H1 (cell line): ENCODE measurements at regions not wholly inside any gene's neighbourhood (a gene's known extent, or its start where the extent isn't known, plus 50 kb on each side); places are given as distances from the start of the nearest gene placed in this dataset.

ENCODE experiments used
- CTCF ChIA-PET: fragments of 300-600 bp; sonication (Branson Sonifier 250); formaldehyde crosslinking; loops from one replicate; lab custom pipeline; 2021; ENCODE audit not compliant: partially characterized antibody; lab: Charles Lee
- POLR2A ChIA-PET: fragments of 300-600 bp; sonication (Branson Sonifier 250); formaldehyde crosslinking; loops from one replicate; lab custom pipeline; 2021; ENCODE audit warnings: inconsistent platforms; ENCODE audit not compliant: partially characterized antibody; lab: Charles Lee
- DNase-seq, 2 experiments: peaks; one replicate each; pipeline versions ENCODE4 v3.0.0 to v3.0.0-alpha.2; 2010 to 2022; ENCODE audit warnings: low spot score in 2 of 2, low read depth in 1 of 2, mixed read lengths in 1 of 2
- FAIRE-seq: peaks from 2 replicates; lab custom pipeline; 2011; peaks lifted over from hg19 to GRCh38; lab: Jason Lieb, UNC
- H2AFZ ChIP-seq: 2 replicates; pipeline ENCODE4 v1.8.1; 2012; ENCODE audit warnings: low read length, inconsistent platforms
- H2AK5ac ChIP-seq: 2 replicates; pipeline ENCODE4 v1.6.1; 2013; ENCODE audit warnings: low read depth, low read length
- H2BK120ac ChIP-seq: replicated peaks from 2 replicates; pipeline ENCODE3; 2013; ENCODE audit warnings: low read depth, low read length, inconsistent platforms
- H2BK12ac ChIP-seq: 2 replicates; pipeline ENCODE4 v1.6.1; 2013; ENCODE audit warnings: low read depth, low read length
- H2BK15ac ChIP-seq: 2 replicates; pipeline ENCODE4 v1.6.1; 2013; ENCODE audit warnings: low read length
- H2BK20ac ChIP-seq: 2 replicates; pipeline ENCODE4 v1.6.1; 2013; ENCODE audit warnings: low read length
- H2BK5ac ChIP-seq: 2 replicates; pipeline ENCODE4 v1.6.1; 2013; ENCODE audit warnings: low read depth, low read length
- H3K14ac ChIP-seq: 2 replicates; pipeline ENCODE4 v1.6.1; 2013; ENCODE audit warnings: inconsistent platforms; ENCODE audit not compliant: insufficient read length
- H3K18ac ChIP-seq: 2 replicates; pipeline ENCODE4 v1.6.1; 2013; ENCODE audit warnings: low read length; ENCODE audit errors: extremely low read depth
- H3K23ac ChIP-seq: 2 replicates; pipeline ENCODE4 v1.6.1; 2013; ENCODE audit warnings: inconsistent platforms; ENCODE audit not compliant: insufficient read length
- H3K23me2 ChIP-seq: 2 replicates; pipeline ENCODE4 v1.6.1; 2013; ENCODE audit warnings: low read depth, low read length
- H3K27ac ChIP-seq: 2 replicates; pipeline ENCODE4 v1.6.1; 2011; ENCODE audit warnings: low read depth, low read length, inconsistent platforms
- H3K27me3 ChIP-seq, 4 experiments: replicated peaks in 1 of 4; 1 replicate in 1 of 4; 2 replicates in 3 of 4; pipeline versions ENCODE4 v1.6.1 to v1.8.1; 2011 to 2013; ENCODE audit warnings: low read length in 3 of 4, mild to moderate bottlenecking in 3 of 4, inconsistent platforms in 2 of 4, mixed read lengths in 2 of 4, moderate library complexity in 1 of 4; ENCODE audit not compliant: control insufficient read depth in 3 of 4, insufficient read depth in 3 of 4; ENCODE audit errors: extremely low read depth in 1 of 4
- H3K36me3 ChIP-seq, 4 experiments: 2 replicates each; pipeline versions ENCODE4 v1.6.1 to v1.8.1; 2011 to 2013; ENCODE audit warnings: mild to moderate bottlenecking in 4 of 4, low read length in 3 of 4, moderate library complexity in 2 of 4, control low read depth in 1 of 4, inconsistent platforms in 1 of 4; ENCODE audit not compliant: insufficient read depth in 4 of 4, control insufficient read depth in 2 of 4
- H3K4ac ChIP-seq: replicated peaks from 2 replicates; pipeline ENCODE3; 2013; ENCODE audit warnings: low read length, low read depth, mixed read lengths, inconsistent platforms; ENCODE audit not compliant: insufficient read length
- H3K4me1 ChIP-seq, 4 experiments: replicated peaks in 1 of 4; 1 replicate in 1 of 4; 2 replicates in 3 of 4; pipeline versions ENCODE4 v1.6.1 to v1.8.1; 2011 to 2013; ENCODE audit warnings: low read length in 3 of 4, inconsistent platforms in 2 of 4, mixed read lengths in 1 of 4; ENCODE audit not compliant: insufficient read depth in 4 of 4, control insufficient read depth in 3 of 4
- H3K4me2 ChIP-seq, 2 experiments: 2 replicates each; pipeline versions ENCODE4 v1.6.1 to v1.8.1; 2011 to 2013; ENCODE audit warnings: low read depth in 2 of 2, low read length in 2 of 2, control low read depth in 1 of 2, inconsistent platforms in 1 of 2, mild to moderate bottlenecking in 1 of 2; ENCODE audit not compliant: insufficient read depth in 1 of 2
- H3K4me3 ChIP-seq, 4 experiments: fragments of 200-600, 300-600 bp in 1 of 4; sonication (generic), shearing (Covaris generic), sonication (Bioruptor Twin) in 1 of 4; 2 replicates each; pipeline versions ENCODE4 v1.5.1 to v1.8.1; 2011 to 2016; ENCODE audit warnings: low read length in 4 of 4, low read depth in 3 of 4, control low read depth in 2 of 4, inconsistent platforms in 2 of 4, mild to moderate bottlenecking in 2 of 4, mixed read lengths in 1 of 4, moderate library complexity in 1 of 4; ENCODE audit not compliant: insufficient read depth in 2 of 4; ENCODE audit errors: extremely low read depth in 1 of 4
- H3K56ac ChIP-seq: replicated peaks from 2 replicates; pipeline ENCODE3; 2013; ENCODE audit warnings: low read depth, mild to moderate bottlenecking, mixed read lengths, low read length, inconsistent platforms; ENCODE audit not compliant: insufficient read length
- H3K79me1 ChIP-seq: 2 replicates; pipeline ENCODE4 v1.6.1; 2013; ENCODE audit warnings: low read depth, low read length, control low read depth
- H3K79me2 ChIP-seq, 2 experiments: 2 replicates each; pipeline versions ENCODE4 v1.6.1 to v1.8.1; 2012 to 2013; ENCODE audit warnings: low read length in 2 of 2, mild to moderate bottlenecking in 2 of 2, inconsistent platforms in 1 of 2; ENCODE audit not compliant: insufficient read depth in 2 of 2, control insufficient read depth in 1 of 2
- H3K9ac ChIP-seq, 4 experiments: replicated peaks in 1 of 4; 1 replicate in 1 of 4; 2 replicates in 3 of 4; pipeline versions ENCODE4 v1.6.1 to v1.8.1; 2011 to 2013; ENCODE audit warnings: low read depth in 3 of 4, low read length in 3 of 4, control low read depth in 2 of 4, mild to moderate bottlenecking in 2 of 4, moderate library complexity in 2 of 4, inconsistent platforms in 1 of 4; ENCODE audit errors: extremely low read depth in 1 of 4
- H3K9me3 ChIP-seq, 2 experiments: 2 replicates each; pipeline versions ENCODE4 v1.6.1 to v1.8.1; 2012 to 2013; ENCODE audit warnings: mild to moderate bottlenecking in 2 of 2, moderate library complexity in 2 of 2, control low read depth in 1 of 2, inconsistent platforms in 1 of 2, low read depth in 1 of 2, low read length in 1 of 2, mixed read lengths in 1 of 2; ENCODE audit not compliant: insufficient read depth in 2 of 2
- H4K20me1 ChIP-seq, 2 experiments: replicated peaks in 1 of 2; 2 replicates each; pipeline versions ENCODE3 to v1.8.1; 2011 to 2013; ENCODE audit warnings: inconsistent platforms in 2 of 2, low read length in 2 of 2, mild to moderate bottlenecking in 1 of 2; ENCODE audit not compliant: insufficient read depth in 2 of 2, control insufficient read depth in 1 of 2
- H4K5ac ChIP-seq: 2 replicates; pipeline ENCODE4 v1.6.1; 2013; ENCODE audit warnings: low read length, low read depth, mixed read lengths, inconsistent platforms; ENCODE audit not compliant: insufficient read length
- H4K8ac ChIP-seq: 2 replicates; pipeline ENCODE4 v1.8.0; 2013; ENCODE audit warnings: mild to moderate bottlenecking, moderate library complexity, low read length, inconsistent platforms; ENCODE audit not compliant: insufficient read depth; ENCODE audit errors: extremely low read depth
- H4K91ac ChIP-seq: replicated peaks from 2 replicates; pipeline ENCODE3; 2013; ENCODE audit warnings: low read length, mixed read lengths, inconsistent platforms; ENCODE audit not compliant: insufficient read length
- BRCA1 ChIP-seq: IDR thresholded peaks from 2 replicates; pipeline ENCODE4 v1.6.1; 2012; ENCODE audit warnings: low read depth, low read length, improper control_type of control experiment
- CEBPB ChIP-seq: IDR thresholded peaks from 2 replicates; pipeline ENCODE4 v1.6.1; 2012; ENCODE audit warnings: low read depth, low read length
- EP300 ChIP-seq, 2 experiments: IDR thresholded peaks; 1 replicate in 1 of 2; 2 replicates in 1 of 2; pipeline ENCODE4 v1.6.1; 2011 to 2012; ENCODE audit warnings: low read depth in 2 of 2, low read length in 2 of 2, mild to moderate bottlenecking in 2 of 2, borderline replicate concordance in 1 of 2, inconsistent platforms in 1 of 2, moderate library complexity in 1 of 2
- GTF2F1 ChIP-seq: IDR thresholded peaks from 2 replicates; pipeline ENCODE4 v1.6.1; 2012; ENCODE audit warnings: low read depth, low read length, improper control_type of control experiment, borderline replicate concordance
- HDAC2 ChIP-seq, 2 experiments: fragments of 300-600 bp in 1 of 2; sonication (generic) in 1 of 2; IDR thresholded peaks; 2 replicates each; pipeline ENCODE4 v1.6.1; 2011 to 2012; ENCODE audit warnings: low read depth in 2 of 2, low read length in 2 of 2, mild to moderate bottlenecking in 2 of 2, moderate library complexity in 2 of 2, borderline replicate concordance in 1 of 2, inconsistent platforms in 1 of 2
- KDM1A ChIP-seq: fragments of 200-600, 300-600 bp; sonication (generic); IDR thresholded peaks from 2 replicates; pipeline ENCODE4 v1.7.1; 2016; ENCODE audit warnings: mild to moderate bottlenecking, low read length, borderline replicate concordance
- NANOG ChIP-seq: IDR thresholded peaks from 2 replicates; pipeline ENCODE4 v1.6.1; 2011; ENCODE audit warnings: low read length, low read depth, mild to moderate bottlenecking, inconsistent platforms; ENCODE audit not compliant: insufficient read depth, poor library complexity, severe bottlenecking
- POU5F1 ChIP-seq: IDR thresholded peaks from 2 replicates; pipeline ENCODE4 v1.6.1; 2011; ENCODE audit warnings: low read depth, mild to moderate bottlenecking, low read length, moderate library complexity
- SP1 ChIP-seq: IDR thresholded peaks from 2 replicates; pipeline ENCODE4 v1.6.1; 2011; ENCODE audit warnings: low read depth, low read length
- SP4 ChIP-seq: IDR thresholded peaks from 2 replicates; pipeline ENCODE4 v1.6.1; 2012; ENCODE audit warnings: low read length, inconsistent platforms
- WGBS, 2 experiments: shearing (Covaris generic) in 1 of 2; methylation state at CpG; one replicate each; pipeline versions ENCODE4 v1.1.6 to v1.1.7; 2013 to 2015; ENCODE audit warnings: low lambda C conversion rate in 2 of 2, mixed read lengths in 2 of 2, inconsistent platforms in 1 of 2, low coverage in 1 of 2, missing lambda C conversion rate in 1 of 2; ENCODE audit not compliant: insufficient replicate concordance in 2 of 2, insufficient coverage in 1 of 2, insufficient read length in 1 of 2; ENCODE audit errors: extremely low coverage in 1 of 2, missing lambda C conversion rate in 1 of 2; 5-methylcytosine and 5-hydroxymethylcytosine counted together

- H3K14ac ChIP-seq: no peak overlapping the region
- no peak overlapping the region for H3K4me2 ChIP-seq
- no peak overlapping the region for H4K8ac ChIP-seq
- H3K36me3 ChIP-seq: no peaks in the 10 kb centered on the region
- H2BK15ac ChIP-seq: no peak overlapping the region
- ChIA-PET CTCF (no interaction called here), POLR2A (no interaction called here)
- no peak overlapping the region for H3K18ac ChIP-seq
- H4K20me1 ChIP-seq: no peaks in the 10 kb centered on the region
- no peaks in the 10 kb centered on the region for H3K79me2 ChIP-seq
- DNase-seq: no peak
- H3K79me1 ChIP-seq: no peaks in the 10 kb centered on the region
- H3K23me2 ChIP-seq: no peaks in the 10 kb centered on the region
- no peak overlapping the region for H2BK12ac ChIP-seq
- no peaks in the 10 kb centered on the region for H3K27me3 ChIP-seq
- H3K4ac ChIP-seq: no peak overlapping the region
- no peak overlapping the region for H2BK120ac ChIP-seq
- no peak overlapping the region for H4K91ac ChIP-seq
- no peak overlapping the region for H3K27ac ChIP-seq
- peaks cover 0 to 8% of the 10 kb centered on the region in 2 experiments; a peak in 1 of 4 replicates for H3K9me3 ChIP-seq
- no peak overlapping the region for H2BK20ac ChIP-seq
- no peak overlapping the region for H3K56ac ChIP-seq
- H3K4me1 ChIP-seq: no peaks in the 10 kb centered on the region
- H3K9ac ChIP-seq: no peak overlapping the region
- H2AK5ac ChIP-seq: no peak overlapping the region
- no peak overlapping the region for H3K4me3 ChIP-seq
- no peak overlapping the region for H2BK5ac ChIP-seq
- H2AFZ ChIP-seq: no peak overlapping the region
- H3K23ac ChIP-seq: no peak overlapping the region
- no peak overlapping the region for H4K5ac ChIP-seq
- WGBS, 2 experiments: 90% methylated on average over 2 of the region's 2 CpGs; no CpG with 5 or more reads in 1 of the 2 experiments
- no peak for FAIRE-seq
- TF ChIP-seq HDAC2 (IDR thresholded peaks at IDR 0.05; ENCODE audit: borderline replicate concordance in 1 of 2, low read depth in 2 of 2, low read length in 2 of 2) (no peak), NANOG (no peak), KDM1A (no peak), CEBPB (no peak), SP1 (no peak), GTF2F1 (no peak), EP300 (IDR thresholded peaks at IDR 0.05; ENCODE audit: borderline replicate concordance in 1 of 2, low read depth in 2 of 2, low read length in 2 of 2) (no peak), POU5F1 (no peak), SP4 (no peak), BRCA1 (no peak)
Observed at GRCh38 chr4:161280929-161281328, 882.9 kb downstream of the FSTL5 start.
